ENCODE measurements at regions not wholly inside any gene's neighbourhood (a gene's known extent, or its start where the extent isn't known, plus 50 kb on each side); places are given as distances from the start of the nearest gene placed in this dataset.

DNA sequence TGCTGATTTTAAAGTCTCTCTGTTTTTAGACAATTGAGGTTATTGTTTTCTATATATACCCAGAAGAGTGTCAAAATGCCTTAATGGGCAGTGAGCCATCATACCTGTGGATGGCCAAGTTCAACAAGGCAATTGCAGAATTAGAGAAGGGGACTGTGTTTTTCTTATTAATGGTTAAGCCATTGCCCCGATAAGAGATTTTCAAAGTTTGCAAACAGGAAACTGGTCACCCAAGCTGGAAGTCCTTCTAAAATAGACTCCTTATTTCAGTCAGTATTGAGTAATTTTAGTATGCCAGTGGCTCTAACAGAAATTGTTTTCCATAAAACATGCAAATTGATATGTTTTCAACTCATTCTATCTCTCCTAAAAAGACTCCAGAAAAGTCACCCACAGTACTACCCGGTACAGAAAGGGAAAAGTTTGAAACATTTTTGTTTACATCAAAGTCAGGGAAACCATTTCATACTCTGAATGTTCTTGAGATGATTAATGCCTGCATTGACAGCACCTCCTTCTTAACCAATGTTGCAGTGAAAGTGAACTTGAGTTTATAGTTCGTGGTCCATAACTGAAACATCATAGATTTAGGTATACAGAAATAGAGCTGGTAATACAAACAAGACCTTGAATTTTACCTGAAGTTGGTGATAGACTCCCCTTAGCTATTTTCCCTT is 191.1 kb downstream of the TMX1 start:
- no peak for ATAC-seq
- H3K4me3 ChIP-seq = no peak overlapping the region
- H3K9me3 ChIP-seq = no peaks in the 10 kb centered on the region
- H3K4me1 ChIP-seq (ENCODE audit: low read depth) = no peaks in the 10 kb centered on the region
- TF ChIP-seq, protein P1, sequence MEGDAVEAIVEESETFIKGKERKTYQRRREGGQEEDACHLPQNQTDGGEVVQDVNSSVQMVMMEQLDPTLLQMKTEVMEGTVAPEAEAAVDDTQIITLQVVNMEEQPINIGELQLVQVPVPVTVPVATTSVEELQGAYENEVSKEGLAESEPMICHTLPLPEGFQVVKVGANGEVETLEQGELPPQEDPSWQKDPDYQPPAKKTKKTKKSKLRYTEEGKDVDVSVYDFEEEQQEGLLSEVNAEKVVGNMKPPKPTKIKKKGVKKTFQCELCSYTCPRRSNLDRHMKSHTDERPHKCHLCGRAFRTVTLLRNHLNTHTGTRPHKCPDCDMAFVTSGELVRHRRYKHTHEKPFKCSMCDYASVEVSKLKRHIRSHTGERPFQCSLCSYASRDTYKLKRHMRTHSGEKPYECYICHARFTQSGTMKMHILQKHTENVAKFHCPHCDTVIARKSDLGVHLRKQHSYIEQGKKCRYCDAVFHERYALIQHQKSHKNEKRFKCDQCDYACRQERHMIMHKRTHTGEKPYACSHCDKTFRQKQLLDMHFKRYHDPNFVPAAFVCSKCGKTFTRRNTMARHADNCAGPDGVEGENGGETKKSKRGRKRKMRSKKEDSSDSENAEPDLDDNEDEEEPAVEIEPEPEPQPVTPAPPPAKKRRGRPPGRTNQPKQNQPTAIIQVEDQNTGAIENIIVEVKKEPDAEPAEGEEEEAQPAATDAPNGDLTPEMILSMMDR (IDR thresholded peaks at IDR 0.05) = no peak
- intact Hi-C loops (cut with DNase I, micrococcal nuclease) = no loop called here
- no peaks in the 10 kb centered on the region for H3K36me3 ChIP-seq (ENCODE audit: low read depth)
- no peak for DNase-seq

DNA sequence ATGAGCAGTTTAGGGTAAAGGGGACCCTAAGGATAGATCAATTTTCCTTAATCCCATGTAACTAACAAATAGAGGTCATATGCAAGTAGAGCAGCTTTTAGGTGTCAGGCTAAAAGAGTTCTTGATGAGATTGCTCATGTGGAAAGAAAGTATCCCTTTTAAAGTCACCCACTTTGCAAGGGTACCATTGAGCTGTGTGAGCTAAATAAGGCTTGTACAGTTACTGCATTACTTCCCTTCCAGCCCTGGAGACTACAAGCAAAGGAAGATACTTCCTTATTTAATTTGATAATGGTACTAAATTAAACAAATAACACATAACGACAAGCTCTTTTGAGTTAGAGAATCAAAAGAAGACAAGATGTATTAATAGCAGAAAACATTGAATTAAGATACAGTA is 191.7 kb downstream of the TMX1 start:
- no peak for DNase-seq
- no peaks in the 10 kb centered on the region for H3K4me1 ChIP-seq (ENCODE audit: low read depth)
- TF ChIP-seq, protein P1 (IDR thresholded peaks at IDR 0.05) = no peak
- H3K4me3 ChIP-seq = no peak overlapping the region
- no peaks in the 10 kb centered on the region for H3K36me3 ChIP-seq (ENCODE audit: low read depth)
- intact Hi-C loops (cut with DNase I, micrococcal nuclease) = no loop called here
- H3K9me3 ChIP-seq = no peaks in the 10 kb centered on the region
- no peak for ATAC-seq

DNA sequence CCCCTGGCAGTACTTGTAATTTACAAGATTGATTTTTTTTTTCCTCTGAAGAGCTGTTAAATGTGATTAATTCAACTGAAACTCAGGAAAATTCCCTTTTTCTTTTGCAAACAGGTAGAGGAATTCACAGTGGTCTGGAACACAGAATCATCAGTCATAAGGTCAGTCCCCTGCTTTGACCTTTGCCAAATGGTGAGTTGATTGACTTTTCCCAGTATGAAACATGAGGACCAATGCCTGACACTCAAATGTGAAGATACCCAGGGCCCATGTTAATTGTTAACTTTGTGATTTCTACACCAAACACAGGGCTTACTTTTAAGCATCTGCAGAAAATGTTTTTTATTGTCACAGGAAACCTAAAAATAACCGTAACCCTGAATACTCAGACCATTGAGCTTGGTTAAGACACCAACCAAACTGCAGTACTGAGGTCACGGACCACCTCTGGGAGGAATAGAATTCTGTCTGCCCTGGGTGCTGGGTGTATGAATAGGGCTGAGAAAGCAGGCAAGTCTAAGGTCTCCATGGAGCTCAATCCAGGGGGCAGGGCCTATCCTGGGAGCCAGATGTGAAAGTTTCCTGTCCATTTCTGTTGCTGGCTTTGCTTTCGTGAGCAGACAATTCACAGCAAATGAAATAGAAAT is 192.4 kb downstream of the TMX1 start:
- Histone ChIP-seq H3K9me3 (no peaks in the 10 kb centered on the region), H3K36me3 (ENCODE audit: low read depth) (no peaks in the 10 kb centered on the region), H3K4me3 (no peak overlapping the region), H3K4me1 (ENCODE audit: low read depth) (no peaks in the 10 kb centered on the region)
- DNase-seq = no peak
- TF ChIP-seq, protein P1 (IDR thresholded peaks at IDR 0.05) = no peak
- no peak for ATAC-seq
- intact Hi-C loops (cut with DNase I, micrococcal nuclease) = no loop called here

DNA sequence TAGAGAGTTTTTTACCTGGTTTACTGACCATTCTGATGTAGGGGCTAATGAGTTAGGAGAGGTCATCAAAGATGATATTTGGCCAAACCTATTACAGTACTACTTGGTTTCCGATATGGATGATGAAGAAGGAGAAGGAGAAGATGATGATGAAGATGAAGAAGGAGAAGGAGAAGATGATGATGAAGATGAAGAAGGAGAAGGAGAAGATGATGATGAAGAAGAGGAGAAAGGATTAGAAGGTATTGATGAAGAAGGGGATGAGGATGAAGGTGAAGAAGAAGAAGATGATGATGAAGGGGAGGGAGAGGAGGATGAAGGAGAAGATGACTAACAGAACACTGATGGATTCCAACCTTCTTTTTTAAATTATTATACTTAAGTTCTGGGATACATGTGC is 196.6 kb downstream of the TMX1 start:
- ATAC-seq (no peak), DNase-seq (no peak)
- no peak overlapping the region for H3K4me3 ChIP-seq
- intact Hi-C loops (cut with DNase I, micrococcal nuclease) = no loop called here
- TF ChIP-seq, protein P1 (IDR thresholded peaks at IDR 0.05) = no peak
- no peaks in the 10 kb centered on the region for H3K4me1 ChIP-seq (ENCODE audit: low read depth)
- H3K9me3 ChIP-seq = no peaks in the 10 kb centered on the region
- H3K36me3 ChIP-seq (ENCODE audit: low read depth) = no peaks in the 10 kb centered on the region

DNA sequence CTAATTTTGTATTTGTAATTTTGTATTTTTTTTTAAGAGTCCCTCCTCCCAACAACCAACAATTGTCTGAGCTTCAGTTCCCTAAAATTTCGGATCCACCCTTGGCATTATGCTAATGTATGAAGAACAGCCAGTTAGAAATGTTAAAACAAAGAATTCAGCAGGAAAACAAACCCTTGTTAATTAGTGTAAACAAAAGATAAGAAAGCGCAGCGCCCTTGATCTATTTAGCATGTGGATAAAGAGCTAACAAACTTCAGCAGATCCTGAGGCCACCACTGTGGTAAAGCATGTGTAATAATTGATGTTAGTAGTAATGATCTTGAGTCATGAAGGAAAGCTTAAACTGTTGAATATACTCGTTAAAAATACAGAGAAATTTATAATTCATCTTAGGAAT is 199.8 kb downstream of the TMX1 start:
- H3K4me1 ChIP-seq (ENCODE audit: low read depth) = no peaks in the 10 kb centered on the region
- ATAC-seq (no peak), DNase-seq (no peak)
- H3K36me3 ChIP-seq (ENCODE audit: low read depth) = no peaks in the 10 kb centered on the region
- no peaks in the 10 kb centered on the region for H3K9me3 ChIP-seq
- intact Hi-C loops (cut with DNase I, micrococcal nuclease) = no loop called here
- no peak overlapping the region for H3K4me3 ChIP-seq
- TF ChIP-seq, protein P1 (IDR thresholded peaks at IDR 0.05) = no peak

All from mucosa of descending colon (tissue), 3 donors.